Midbrain (tissue), 1 donor: ENCODE measurements at regions not wholly inside any gene's neighbourhood (a gene's known extent, or its start where the extent isn't known, plus 50 kb on each side); places are given as distances from the start of the nearest gene placed in this dataset.

ENCODE experiments used
- DNase-seq: peaks from one replicate; lab custom pipeline; 2025; lab: John Stamatoyannopoulos, UW

GRCh38 chr1:208907790-208908189 lies 663.6 kb upstream of the PLXNA2 start:
- DNase-seq = no peak

DNA sequence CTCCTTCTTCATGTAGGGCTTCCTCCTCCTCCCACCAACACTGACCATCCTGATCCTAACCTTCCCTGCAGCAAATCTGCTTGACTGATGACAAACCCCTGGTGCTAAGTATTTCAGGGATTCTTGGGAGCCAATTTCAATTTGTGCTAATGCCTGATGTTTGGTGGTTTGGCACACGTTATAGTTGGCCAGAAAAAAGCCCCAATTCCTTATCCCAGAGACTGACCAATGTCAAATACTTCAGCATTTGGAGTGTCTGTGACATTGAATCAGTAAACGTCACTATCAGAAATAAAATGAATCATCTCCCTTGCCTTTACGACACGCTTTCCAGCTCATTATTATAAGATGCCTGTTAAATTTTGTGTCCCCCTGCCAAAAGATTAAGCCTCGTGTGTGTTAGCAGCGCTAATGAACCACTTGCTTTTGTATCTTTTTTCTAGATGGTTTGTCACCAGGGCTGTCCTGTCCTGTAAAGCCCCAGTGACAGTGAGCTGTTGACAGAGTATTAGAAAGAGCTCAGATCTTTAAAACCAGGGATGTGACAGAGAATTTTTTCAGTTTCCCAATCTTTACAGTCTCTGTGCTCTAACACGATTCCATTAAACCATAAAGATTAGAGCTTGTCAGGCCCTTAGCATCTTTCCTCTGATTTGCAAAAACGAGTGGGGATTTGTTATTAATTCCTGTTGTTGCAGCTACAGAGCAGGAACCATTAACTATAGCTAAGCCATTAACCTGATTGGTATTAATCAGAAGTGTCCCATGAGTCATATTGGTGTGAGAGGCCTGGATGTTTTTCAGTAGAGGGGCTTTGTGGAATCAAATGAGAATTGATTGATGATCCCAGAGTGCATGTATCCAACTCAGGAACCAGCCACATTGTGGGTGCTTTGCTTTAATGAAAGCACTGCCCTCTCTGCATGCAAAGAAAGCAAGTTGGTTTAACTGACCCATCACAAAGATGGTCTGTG lies 665.1 kb upstream of the PLXNA2 start:
- DNase-seq = no peak

- no peak for DNase-seq
These were observed 666.0 kb upstream of the PLXNA2 start for GRCh38 chr1:208910161-208910560.

GRCh38 chr1:208917281-208917680 lies 666.2 kb upstream of the CAMK1G start:
- DNase-seq = no peak

DNA sequence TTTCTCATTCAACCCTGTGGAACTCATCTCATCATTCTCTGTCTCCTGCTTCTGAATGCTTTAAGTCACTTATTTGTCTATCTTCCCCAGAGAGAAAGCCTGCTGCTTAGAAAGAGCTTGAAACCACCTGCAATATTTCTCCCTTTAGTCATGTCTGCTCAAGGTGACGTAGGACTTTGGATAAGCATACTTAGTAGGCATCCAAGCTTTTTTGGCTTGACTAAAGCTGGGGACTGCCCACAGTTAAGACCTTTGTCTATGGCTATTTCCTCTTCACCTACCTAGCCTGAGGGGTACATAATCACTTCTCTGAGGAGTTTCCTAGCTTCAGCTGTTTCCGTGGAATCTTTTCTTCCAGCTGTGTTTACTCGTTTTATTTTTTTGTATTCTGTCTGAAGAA lies 665.8 kb upstream of the CAMK1G start:
- no peak for DNase-seq

DNA sequence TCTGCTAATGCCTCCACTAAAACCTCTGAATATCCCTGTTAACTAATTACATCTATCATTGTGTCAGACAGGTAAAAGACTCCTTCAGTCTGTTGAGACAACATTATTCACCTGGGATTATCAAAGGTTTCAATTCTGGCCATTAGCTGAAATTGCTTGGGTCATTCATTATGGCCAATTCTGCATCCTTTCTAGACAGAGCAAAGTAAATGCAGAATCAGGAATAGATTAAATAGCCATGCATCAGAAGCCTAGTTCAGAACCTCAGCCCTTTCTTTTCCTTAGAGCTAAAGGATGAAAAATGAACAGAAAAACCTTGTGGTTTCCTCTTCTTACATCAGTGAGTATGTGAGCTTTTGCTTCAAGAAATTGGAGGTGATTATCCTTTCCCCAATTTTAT lies 665.4 kb upstream of the CAMK1G start:
- no peak for DNase-seq

GRCh38 chr1:208919371-208919770 lies 664.1 kb upstream of the CAMK1G start:
- DNase-seq = no peak

DNA sequence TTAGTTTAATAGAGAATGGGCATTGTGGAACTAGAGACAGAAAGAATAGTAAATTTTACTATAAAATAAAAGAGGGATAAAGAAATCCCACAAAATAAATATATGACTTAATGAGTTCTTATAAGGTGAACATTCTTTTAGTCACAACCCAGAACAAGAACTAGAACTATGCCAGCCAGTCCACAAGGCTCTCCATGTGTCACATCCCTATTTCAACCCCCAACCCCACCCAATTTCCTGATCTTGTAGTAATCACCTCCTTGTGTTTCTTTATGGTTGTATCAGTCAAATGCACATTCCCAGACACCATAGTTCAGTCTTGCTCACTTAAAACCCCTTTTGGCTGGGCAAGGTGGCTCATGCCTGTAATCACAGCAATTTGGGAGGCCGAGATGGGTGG lies 662.3 kb upstream of the CAMK1G start:
- no peak for DNase-seq

DNA sequence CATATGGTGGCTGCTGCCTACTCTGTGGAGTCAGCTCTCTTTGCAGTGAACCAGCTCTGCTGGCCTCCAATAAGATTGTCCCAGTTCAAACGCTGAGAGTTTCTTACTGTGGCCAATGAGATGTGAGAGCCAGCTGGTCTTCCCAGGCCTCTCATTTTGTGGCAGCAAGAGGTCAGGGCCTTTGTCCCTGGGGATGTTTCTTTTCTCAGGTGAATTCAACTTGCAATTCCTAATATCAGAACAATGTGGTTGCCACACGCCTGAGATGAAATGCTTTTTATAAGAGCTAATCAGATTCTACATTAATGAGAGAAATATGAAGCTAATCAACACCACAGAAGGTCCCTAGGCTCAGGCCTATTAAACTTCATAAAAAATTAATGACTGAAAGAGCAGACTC lies 660.1 kb upstream of the CAMK1G start:
- no peak for DNase-seq

DNA sequence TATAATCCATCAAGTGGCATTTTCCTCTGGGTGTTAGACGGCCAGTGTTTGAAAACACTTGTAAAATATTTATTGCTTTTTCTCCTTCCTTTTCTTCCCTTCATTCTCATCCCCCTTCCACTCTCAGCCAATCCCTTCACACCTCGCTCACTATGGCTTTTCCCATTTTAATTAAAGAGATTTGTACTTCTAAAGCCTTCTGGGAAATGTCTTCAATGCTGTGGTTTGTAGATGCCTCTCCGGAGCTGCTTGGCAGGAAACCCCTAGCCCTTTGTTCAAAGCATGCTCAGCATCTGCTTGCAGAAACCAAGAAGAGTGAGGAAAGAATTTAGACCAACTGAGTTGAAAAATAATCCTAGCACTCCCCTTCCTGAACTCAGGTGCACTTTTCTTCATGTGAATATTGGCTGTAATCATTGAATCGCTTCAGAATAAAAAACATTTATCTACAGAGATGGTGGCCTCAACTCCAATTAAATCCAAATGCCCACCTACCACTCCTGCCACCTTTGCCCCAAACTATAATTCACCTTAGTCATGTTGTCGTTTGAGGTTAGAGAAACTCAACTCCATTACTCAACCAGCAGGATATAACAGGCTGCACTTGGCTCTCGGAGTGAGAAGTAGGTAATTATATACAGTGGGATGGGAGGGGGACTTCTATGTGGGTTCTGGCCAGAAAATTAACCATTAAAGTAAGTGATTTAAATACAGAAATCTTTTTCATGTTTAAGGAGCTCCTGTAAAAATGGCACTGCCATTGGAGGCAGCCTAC lies 659.4 kb upstream of the CAMK1G start:
- DNase-seq = no peak

DNA sequence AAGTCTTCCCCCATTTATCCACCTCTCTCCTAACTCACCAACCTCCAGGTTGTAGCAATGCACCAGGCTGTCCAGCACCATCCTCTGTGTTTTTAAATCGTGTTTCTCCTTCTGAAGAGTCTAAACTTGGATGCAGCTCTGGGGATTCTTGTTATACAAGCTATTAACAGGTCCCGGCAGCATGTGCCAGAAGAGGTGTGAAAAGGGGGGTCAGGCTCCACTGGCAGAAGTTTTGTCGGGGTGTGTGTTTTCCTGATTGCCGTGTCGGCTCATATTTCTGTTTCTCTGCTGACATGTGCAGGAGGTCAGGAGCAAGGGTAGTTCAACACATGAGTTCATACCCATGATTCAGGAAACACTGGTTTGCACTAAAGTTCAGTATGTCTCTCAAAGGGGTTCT lies 658.6 kb upstream of the CAMK1G start:
- DNase-seq = no peak

GRCh38 chr1:208928349-208929010 lies 655.0 kb upstream of the CAMK1G start:
- DNase-seq = no peak

- no peak for DNase-seq
These were observed 653.9 kb upstream of the CAMK1G start for GRCh38 chr1:208929575-208929974.

DNA sequence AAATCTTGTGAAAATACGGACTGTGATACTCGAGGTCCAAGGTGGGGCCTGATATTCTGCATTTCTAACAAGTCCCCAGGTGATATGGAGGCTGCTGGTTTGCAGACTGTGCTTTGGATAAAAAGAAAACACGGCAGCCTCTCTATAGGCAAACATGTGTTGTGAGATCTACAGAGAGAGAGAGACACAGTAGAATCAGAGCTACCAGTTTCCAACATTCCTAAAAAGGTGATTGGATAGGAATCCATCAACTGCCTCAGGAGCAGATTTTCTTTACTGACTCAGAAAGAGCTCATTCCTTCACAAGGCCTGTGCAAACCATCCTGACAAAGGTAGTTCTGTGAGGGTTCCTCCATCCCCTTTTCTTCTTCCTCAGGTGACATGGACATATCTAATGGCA lies 651.6 kb upstream of the CAMK1G start:
- DNase-seq = no peak

DNA sequence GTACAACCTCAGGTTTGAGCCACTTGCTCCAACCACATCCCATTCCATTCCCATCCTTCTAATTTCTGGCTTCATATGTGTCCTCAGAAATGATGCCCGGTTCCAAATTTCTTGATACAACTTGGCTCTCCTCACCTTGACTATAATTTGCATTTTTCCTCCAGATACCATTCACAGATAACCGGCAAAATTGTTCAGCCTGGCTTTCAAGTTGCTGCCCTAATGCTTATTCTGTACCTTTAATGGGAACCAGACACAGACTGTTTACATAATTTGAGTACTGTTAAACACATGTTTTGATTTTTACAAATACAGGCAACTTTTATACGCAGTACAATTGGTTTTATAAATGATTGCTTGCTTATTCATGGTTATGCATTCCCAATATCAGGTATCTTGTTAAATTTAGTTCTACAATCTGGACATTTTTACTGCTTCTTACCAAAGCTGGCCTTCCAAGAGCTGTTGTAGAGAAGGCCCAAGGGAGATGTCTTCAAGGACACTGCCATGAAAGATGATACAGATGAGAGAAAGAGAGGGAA lies 649.5 kb upstream of the CAMK1G start:
- DNase-seq = no peak

DNA sequence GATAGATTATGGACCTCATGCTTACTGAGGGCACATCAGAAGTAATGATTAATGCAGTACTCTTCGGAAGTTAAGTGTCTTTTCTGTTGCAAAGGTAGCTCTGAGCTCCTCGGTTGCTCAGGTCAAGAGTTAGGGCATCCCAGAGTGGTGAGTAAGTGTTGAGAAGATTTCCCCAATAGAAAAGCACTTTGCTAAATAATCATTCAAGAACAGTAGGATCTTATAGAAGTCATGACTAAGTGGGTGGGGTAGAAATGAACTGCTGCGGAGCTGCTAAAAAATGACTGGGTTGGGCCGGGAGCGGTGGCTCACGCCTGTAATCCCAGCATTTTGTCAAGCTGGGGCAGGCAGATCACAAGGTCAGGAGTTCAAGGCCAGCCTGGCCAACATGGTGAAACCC lies 648.6 kb upstream of the CAMK1G start:
- no peak for DNase-seq

DNA sequence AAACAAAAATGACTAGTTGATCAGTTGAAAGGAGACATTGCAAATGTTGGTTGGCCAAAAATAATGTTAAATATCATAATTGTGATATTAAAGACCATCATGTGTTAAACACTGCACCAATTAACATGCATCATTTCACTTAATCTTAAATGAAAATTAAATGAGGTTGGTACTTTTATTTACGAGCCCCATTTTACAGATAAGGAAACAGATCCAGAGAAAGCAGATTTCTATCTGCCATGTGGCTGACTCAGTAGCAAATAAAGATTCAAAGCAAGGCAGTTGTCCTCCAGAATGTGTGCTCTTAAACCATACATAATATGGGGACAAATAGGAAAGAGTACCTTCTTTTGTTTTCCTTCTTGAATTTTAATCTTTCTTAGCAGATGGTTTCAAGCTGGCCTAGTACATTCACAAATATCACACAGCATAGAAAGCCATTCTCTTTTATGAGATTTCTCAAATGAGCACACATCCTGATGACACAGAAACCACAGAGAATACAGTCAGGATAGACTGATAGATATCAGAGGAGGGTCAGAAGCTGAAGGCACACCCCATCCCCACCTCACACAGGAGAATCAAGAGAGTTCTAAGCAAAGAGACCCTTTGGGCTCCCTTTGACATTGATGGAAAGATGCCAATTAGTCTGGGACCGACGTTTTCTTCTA lies 647.9 kb upstream of the CAMK1G start:
- DNase-seq = no peak

GRCh38 chr1:208939537-208940085 lies 643.9 kb upstream of the CAMK1G start:
- no peak for DNase-seq

- DNase-seq = no peak
These were observed 641.0 kb upstream of the CAMK1G start for GRCh38 chr1:208942394-208943130.

GRCh38 chr1:208943291-208943690 lies 640.2 kb upstream of the CAMK1G start:
- DNase-seq = no peak

DNA sequence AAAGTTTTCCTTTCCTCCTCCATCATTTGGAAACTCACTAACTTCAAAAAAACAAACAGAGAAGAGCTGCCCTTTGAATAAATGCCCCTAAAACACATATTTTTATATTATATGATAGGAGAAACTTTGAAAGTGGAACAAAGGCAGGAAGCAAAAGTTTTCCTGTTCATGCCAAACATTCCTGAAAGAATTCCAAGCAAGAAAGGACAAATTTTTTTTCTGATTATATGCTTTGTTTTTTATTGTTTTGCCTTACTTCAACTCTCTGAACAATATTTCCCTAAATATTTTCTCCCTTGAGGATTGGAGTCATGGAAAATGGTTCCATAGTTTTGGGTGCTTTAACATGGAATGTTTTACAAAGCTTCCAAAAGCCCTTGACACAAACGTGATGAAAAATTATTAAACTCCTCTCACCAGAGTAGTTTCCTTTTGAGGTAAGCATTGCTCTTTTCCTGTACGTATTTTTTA lies 638.5 kb upstream of the CAMK1G start:
- DNase-seq = no peak
